Kidney (tissue), 13 donors: ENCODE measurements at regions not wholly inside any gene's neighbourhood (a gene's known extent, or its start where the extent isn't known, plus 50 kb on each side); places are given as distances from the start of the nearest gene placed in this dataset.
A peak's percentile ranks its signal among the peaks of the same experiment; 100 is the strongest.

Source experiments
- DNase-seq, 5 donors: peaks; one replicate each; pipeline ENCODE4 v3.0.0-alpha.2; 2013 to 2020
- FAIRE-seq: peaks from 2 replicates; lab custom pipeline; 2012; peaks lifted over from hg19 to GRCh38; lab: Jason Lieb, UNC
- H3K27ac ChIP-seq, 2 donors: one replicate each; pipeline ENCODE4 v1.7.0; 2013; ENCODE audit warnings: low read depth in 2 of 2, low read length in 2 of 2, inconsistent platforms in 1 of 2
- H3K27me3 ChIP-seq: one replicate; pipeline ENCODE4 v1.7.1; 2013; ENCODE audit warnings: low read length, inconsistent platforms; ENCODE audit not compliant: control insufficient read depth, insufficient read depth
- H3K36me3 ChIP-seq, 3 donors: one replicate each; pipeline versions ENCODE4 v1.7.0 to v1.7.1; 2013; ENCODE audit warnings: low read length in 3 of 3, control low read depth in 1 of 3, inconsistent platforms in 1 of 3; ENCODE audit not compliant: insufficient read depth in 3 of 3, control insufficient read depth in 2 of 3
- H3K4me1 ChIP-seq, 3 donors: one replicate each; pipeline versions ENCODE4 v1.7.0 to v1.7.1; 2013; ENCODE audit warnings: low read length in 3 of 3, inconsistent platforms in 1 of 3, low read depth in 1 of 3; ENCODE audit not compliant: control insufficient read depth in 2 of 3, insufficient read depth in 2 of 3
- H3K4me3 ChIP-seq, 3 donors: one replicate each; pipeline versions ENCODE4 v1.7.0 to v1.8.1; 2013; ENCODE audit warnings: low read length in 3 of 3, control low read depth in 1 of 3, inconsistent platforms in 1 of 3
- H3K9ac ChIP-seq, 3 donors: one replicate each; pipeline versions ENCODE4 v1.7.0 to v1.7.1; 2013; ENCODE audit warnings: low read length in 3 of 3, control low read depth in 1 of 3, inconsistent platforms in 1 of 3
- H3K9me3 ChIP-seq, 3 donors: one replicate each; pipeline versions ENCODE4 v1.7.0 to v1.7.1; 2013; ENCODE audit warnings: low read length in 3 of 3, control low read depth in 1 of 3, inconsistent platforms in 1 of 3; ENCODE audit not compliant: control insufficient read depth in 2 of 3, insufficient read depth in 1 of 3
- intact Hi-C: fragments of 100-400 bp; cut with DNase I; formaldehyde crosslinking; loops from one replicate; pipeline ENCODE4 v1.11.1; 2022
- TF ChIP-seq, protein P1 (sequence below): IDR thresholded peaks from 3 replicates; pipeline ENCODE4 v1.5.1; 2012; ENCODE audit warnings: mild to moderate bottlenecking, moderate library complexity, borderline replicate concordance; ENCODE audit not compliant: insufficient read depth; ENCODE audit errors: extremely low read depth
- donor health status: control.
- donor health status: control.
- donor health status: control.
- donor health status: control.
- donor health status: control.
- donor health status: DM: yes; HTN: yes; CAD: no.
- donor health status: Normal renal cell carcinoma (clear cell type).

DNA sequence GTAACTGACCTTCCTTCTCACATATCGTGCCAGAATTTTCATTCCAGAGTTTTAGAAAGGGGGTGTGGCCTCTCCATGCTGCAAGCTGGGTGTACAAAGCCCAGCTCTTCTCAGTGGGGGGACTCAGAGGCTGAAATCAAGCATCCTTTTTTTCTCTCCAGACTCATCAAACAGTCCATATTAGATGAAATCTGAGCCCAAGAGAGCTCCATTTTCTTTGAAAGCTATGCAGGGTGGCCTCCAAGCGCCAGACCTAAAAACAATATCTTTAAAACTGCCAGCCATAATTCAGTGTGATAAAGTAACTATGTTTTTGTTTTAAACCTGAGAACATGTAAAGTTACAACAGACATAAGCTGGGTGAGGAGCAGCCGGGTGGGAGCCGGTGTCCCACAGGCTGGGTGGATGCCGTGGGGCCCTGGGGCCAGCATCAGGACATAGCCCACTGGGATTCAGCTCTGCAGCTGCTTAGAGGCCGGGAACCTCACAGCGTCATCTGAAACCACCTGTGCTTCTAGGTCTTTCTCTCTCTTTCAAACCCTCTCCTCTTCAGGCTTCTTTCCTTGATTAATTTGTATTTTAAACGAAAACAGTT, 249.2 kb downstream of the ZNF536 start:
- Histone ChIP-seq H3K36me3 (no peaks in the 10 kb centered on the region), H3K9me3 (peaks cover 0 to 12% (median 0%) of the 10 kb centered on the region in 3 donors), H3K4me3 (no peak overlapping the region), H3K27ac (no peak overlapping the region), H3K4me1 (no peaks in the 10 kb centered on the region), H3K27me3 (no peaks in the 10 kb centered on the region), H3K9ac (no peak overlapping the region)
- DNase-seq: peak in 3 of 5 donors; percentile 24 to 57 (median 39)
- no peak for FAIRE-seq
- TF ChIP-seq, protein P1, sequence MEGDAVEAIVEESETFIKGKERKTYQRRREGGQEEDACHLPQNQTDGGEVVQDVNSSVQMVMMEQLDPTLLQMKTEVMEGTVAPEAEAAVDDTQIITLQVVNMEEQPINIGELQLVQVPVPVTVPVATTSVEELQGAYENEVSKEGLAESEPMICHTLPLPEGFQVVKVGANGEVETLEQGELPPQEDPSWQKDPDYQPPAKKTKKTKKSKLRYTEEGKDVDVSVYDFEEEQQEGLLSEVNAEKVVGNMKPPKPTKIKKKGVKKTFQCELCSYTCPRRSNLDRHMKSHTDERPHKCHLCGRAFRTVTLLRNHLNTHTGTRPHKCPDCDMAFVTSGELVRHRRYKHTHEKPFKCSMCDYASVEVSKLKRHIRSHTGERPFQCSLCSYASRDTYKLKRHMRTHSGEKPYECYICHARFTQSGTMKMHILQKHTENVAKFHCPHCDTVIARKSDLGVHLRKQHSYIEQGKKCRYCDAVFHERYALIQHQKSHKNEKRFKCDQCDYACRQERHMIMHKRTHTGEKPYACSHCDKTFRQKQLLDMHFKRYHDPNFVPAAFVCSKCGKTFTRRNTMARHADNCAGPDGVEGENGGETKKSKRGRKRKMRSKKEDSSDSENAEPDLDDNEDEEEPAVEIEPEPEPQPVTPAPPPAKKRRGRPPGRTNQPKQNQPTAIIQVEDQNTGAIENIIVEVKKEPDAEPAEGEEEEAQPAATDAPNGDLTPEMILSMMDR: no peak
- intact Hi-C loops: no loop called here

DNA sequence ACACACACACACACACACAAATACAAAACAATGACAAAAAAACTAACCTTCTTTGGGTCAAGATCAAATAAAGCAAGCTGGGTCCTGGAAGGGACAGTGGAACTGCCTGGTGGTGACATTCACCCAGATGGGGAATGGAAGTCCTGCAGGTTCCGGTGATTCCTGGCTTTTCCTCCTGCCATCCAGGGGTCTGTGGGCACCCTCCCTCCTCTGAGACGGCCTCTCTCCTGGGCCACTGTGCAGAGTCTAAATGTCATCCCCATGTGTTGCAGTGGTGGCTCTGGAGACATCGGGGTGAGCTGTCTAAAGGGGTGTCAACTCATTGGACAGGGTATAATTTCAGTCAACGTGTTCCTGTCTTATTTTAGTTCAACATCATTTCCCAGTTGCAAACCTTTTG, 248.2 kb downstream of the ZNF536 start:
- no peaks in the 10 kb centered on the region for H3K27me3 ChIP-seq
- no peak for DNase-seq
- no peak overlapping the region for H3K9ac ChIP-seq
- no peaks in the 10 kb centered on the region for H3K4me1 ChIP-seq
- H3K9me3 ChIP-seq: peaks cover 0 to 12% (median 0%) of the 10 kb centered on the region in 3 donors
- no peak overlapping the region for H3K4me3 ChIP-seq
- FAIRE-seq: no peak
- H3K36me3 ChIP-seq: no peaks in the 10 kb centered on the region
- intact Hi-C loops: no loop called here
- no peak overlapping the region for H3K27ac ChIP-seq
- TF ChIP-seq, protein P1: no peak

DNA sequence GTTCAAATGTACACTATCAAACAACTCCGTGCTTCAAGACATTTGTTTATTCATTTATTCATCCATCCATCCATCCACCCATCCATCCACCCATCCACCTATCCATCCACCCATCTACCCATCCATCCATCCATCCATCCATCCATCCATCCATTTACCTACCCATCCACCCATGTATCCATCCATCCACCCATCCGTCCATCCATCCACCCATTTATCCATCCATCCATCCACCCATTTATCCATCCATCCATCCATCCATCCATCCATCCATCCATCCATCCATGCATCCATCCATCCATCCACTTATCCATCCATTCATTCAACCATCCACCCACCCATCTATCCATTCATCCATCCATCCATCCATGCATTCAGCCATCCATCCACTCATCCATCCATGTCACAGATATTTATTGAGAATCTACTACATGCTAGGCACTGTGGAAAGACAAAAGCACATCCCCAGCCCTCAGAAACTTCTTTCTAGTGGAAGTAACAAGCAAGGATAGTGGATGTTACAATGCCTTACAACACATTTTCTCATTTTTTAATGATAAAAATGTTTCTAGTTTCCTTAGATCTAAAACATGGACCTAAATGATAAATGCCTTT, 237.6 kb downstream of the ZNF536 start:
- Histone ChIP-seq H3K4me3 (no peak overlapping the region), H3K27ac (no peak overlapping the region), H3K36me3 (no peaks in the 10 kb centered on the region), H3K4me1 (no peaks in the 10 kb centered on the region), H3K9me3 (no peaks in the 10 kb centered on the region), H3K9ac (no peak overlapping the region), H3K27me3 (no peaks in the 10 kb centered on the region)
- FAIRE-seq (no peak), DNase-seq (no peak)
- intact Hi-C loops: no loop called here
- TF ChIP-seq, protein P1: no peak
